ENCODE measurements at regions not wholly inside any gene's neighbourhood (a gene's known extent, or its start where the extent isn't known, plus 50 kb on each side); places are given as distances from the start of the nearest gene placed in this dataset.

DNA sequence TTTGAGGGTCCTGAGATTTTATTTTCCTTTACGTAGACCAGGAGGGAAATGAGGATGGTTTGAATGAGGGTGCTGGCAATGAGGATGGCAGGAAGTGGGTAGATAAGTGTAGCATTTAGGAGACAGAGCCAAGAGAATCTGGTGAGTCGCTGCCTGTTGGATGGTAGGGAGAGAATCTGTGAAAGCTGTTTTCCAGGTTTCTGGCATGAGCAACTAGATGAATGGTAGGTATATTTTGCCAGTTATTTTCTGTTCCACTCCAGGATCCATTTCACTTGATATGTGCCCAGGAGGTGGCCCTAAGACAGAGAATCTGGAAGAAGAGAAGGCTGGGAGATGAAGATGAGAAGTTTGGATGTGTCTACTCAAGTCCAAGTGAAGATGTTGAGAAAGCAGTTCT, 63.3 kb upstream of the VIPR2 start:
- TF ChIP-seq, protein P1, sequence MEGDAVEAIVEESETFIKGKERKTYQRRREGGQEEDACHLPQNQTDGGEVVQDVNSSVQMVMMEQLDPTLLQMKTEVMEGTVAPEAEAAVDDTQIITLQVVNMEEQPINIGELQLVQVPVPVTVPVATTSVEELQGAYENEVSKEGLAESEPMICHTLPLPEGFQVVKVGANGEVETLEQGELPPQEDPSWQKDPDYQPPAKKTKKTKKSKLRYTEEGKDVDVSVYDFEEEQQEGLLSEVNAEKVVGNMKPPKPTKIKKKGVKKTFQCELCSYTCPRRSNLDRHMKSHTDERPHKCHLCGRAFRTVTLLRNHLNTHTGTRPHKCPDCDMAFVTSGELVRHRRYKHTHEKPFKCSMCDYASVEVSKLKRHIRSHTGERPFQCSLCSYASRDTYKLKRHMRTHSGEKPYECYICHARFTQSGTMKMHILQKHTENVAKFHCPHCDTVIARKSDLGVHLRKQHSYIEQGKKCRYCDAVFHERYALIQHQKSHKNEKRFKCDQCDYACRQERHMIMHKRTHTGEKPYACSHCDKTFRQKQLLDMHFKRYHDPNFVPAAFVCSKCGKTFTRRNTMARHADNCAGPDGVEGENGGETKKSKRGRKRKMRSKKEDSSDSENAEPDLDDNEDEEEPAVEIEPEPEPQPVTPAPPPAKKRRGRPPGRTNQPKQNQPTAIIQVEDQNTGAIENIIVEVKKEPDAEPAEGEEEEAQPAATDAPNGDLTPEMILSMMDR (IDR thresholded peaks at IDR 0.05), result no peak
- no peak for TF ChIP-seq ZFX (IDR thresholded peaks at IDR 0.05; ENCODE audit: borderline replicate concordance)
